ENCODE measurements at regions not wholly inside any gene's neighbourhood (a gene's known extent, or its start where the extent isn't known, plus 50 kb on each side); places are given as distances from the start of the nearest gene placed in this dataset.

- TF ChIP-seq CTCF (IDR thresholded peaks at IDR 0.05; ENCODE audit: low read depth, low read length), result no peak
- Histone ChIP-seq H3K4me3 (ENCODE audit: low read depth, low read length) (no peak overlapping the region), H3K27me3 (no peaks in the 10 kb centered on the region), H3K4me1 (peaks cover 6% of the 10 kb centered on the region; the same call in 1 of the 2 replicates), H3K36me3 (no peaks in the 10 kb centered on the region), H3K9me3 (no peaks in the 10 kb centered on the region)
- DNase-seq, result no peak
Observed at GRCh38 chr20:60064554-60065196, 106.5 kb downstream of the CDH26 start.

- H3K36me3 ChIP-seq, result no peaks in the 10 kb centered on the region
- H3K9me3 ChIP-seq, result no peaks in the 10 kb centered on the region
- no peak for DNase-seq
- H3K27me3 ChIP-seq, result no peaks in the 10 kb centered on the region
- no peak overlapping the region for H3K4me3 ChIP-seq (ENCODE audit: low read depth, low read length)
- TF ChIP-seq CTCF (IDR thresholded peaks at IDR 0.05; ENCODE audit: low read depth, low read length), result no peak
- H3K4me1 ChIP-seq, result peaks cover 6% of the 10 kb centered on the region; the same call in 1 of the 2 replicates
Observed at GRCh38 chr20:60065741-60066437, 107.7 kb downstream of the CDH26 start.

- H3K36me3 ChIP-seq, result no peaks in the 10 kb centered on the region
- DNase-seq, result no peak
- H3K4me3 ChIP-seq (ENCODE audit: low read depth, low read length), result no peak overlapping the region
- no peaks in the 10 kb centered on the region for H3K9me3 ChIP-seq
- H3K4me1 ChIP-seq, result peaks cover 6% of the 10 kb centered on the region; the same call in 1 of the 2 replicates
- no peaks in the 10 kb centered on the region for H3K27me3 ChIP-seq
- TF ChIP-seq CTCF (IDR thresholded peaks at IDR 0.05; ENCODE audit: low read depth, low read length), result no peak
Observed at GRCh38 chr20:60066438-60066823, 108.2 kb downstream of the CDH26 start.

- H3K4me3 ChIP-seq (ENCODE audit: low read depth, low read length), result no peak overlapping the region
- no peaks in the 10 kb centered on the region for H3K27me3 ChIP-seq
- H3K36me3 ChIP-seq, result no peaks in the 10 kb centered on the region
- H3K9me3 ChIP-seq, result no peaks in the 10 kb centered on the region
- no peak for TF ChIP-seq CTCF (IDR thresholded peaks at IDR 0.05; ENCODE audit: low read depth, low read length)
- no peak for DNase-seq
- H3K4me1 ChIP-seq, result no peaks in the 10 kb centered on the region
Observed at GRCh38 chr20:60068509-60068908, 110.3 kb downstream of the CDH26 start.

- DNase-seq, result no peak
- H3K4me3 ChIP-seq (ENCODE audit: low read depth, low read length), result no peak overlapping the region
- no peaks in the 10 kb centered on the region for H3K27me3 ChIP-seq
- no peaks in the 10 kb centered on the region for H3K36me3 ChIP-seq
- no peaks in the 10 kb centered on the region for H3K4me1 ChIP-seq
- no peaks in the 10 kb centered on the region for H3K9me3 ChIP-seq
- TF ChIP-seq CTCF (IDR thresholded peaks at IDR 0.05; ENCODE audit: low read depth, low read length), result no peak
Observed at GRCh38 chr20:60069656-60070055, 111.4 kb downstream of the CDH26 start.

GRCh38 chr20:60070791-60071190 lies 112.6 kb downstream of the CDH26 start:
- no peaks in the 10 kb centered on the region for H3K4me1 ChIP-seq
- no peak for TF ChIP-seq CTCF (IDR thresholded peaks at IDR 0.05; ENCODE audit: low read depth, low read length)
- DNase-seq, result no peak
- no peaks in the 10 kb centered on the region for H3K27me3 ChIP-seq
- H3K36me3 ChIP-seq, result no peaks in the 10 kb centered on the region
- H3K4me3 ChIP-seq (ENCODE audit: low read depth, low read length), result no peak overlapping the region
- H3K9me3 ChIP-seq, result no peaks in the 10 kb centered on the region
